Skin of body (tissue), 1 donor: ENCODE measurements at regions not wholly inside any gene's neighbourhood (a gene's known extent, or its start where the extent isn't known, plus 50 kb on each side); places are given as distances from the start of the nearest gene placed in this dataset.

ENCODE experiments used
- DNase-seq: peaks from one replicate; lab custom pipeline; 2025; lab: John Stamatoyannopoulos, UW

DNA sequence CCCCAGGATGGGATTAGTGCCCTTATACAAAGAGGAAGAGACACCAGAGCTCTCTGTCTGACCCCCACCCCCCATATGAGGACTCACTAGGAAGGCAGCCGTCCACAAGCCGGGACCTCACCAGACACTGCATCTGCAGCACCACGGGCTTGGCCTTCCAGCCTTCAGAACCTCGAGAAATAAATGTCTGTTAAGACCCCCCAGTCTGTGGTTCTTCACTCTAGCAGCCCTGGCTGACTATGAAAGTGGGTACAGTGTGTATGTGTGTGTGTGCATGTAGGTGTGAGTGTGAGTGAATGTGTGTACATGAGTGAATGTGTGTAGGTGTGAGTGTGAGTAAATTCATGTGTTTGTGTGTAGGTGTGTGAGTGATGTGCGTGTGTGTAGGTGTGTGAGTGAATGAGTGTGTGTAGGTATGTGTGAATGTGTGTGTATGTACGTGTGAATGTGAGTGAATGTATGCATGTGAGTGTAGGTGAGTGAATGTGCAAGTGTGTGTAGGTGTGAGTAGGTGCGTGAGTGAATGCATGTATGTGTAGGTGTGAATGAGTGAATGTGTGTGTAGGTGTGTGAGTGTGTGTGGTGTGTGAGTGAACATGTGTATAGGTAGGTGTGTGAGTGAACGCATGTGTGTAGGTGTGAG is 201.6 kb upstream of the ZNF536 start:
- DNase-seq = no peak

DNA sequence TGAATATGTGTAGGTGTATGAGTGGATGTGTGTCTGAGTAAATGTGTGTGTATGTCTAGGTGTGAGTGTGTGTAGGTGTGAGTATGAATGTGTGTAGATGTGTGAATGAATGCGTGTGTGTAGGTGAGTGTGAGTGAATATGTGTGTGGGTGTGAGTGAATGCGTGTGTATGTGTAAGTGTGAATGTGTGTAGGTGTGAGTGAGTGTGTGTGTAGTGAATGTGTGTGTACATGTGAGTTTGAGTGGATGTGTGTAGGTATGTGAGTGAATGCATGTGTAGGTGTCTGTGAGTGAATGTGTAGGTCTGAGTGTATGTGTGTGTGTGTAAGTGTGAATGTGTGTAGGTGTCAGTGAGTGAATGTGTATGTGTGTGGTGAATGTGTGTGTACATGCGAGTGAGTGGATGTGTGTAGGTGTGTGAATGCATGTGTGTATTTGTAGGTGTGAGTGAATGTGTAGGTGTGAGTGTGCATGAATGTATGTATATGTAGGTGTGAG is 201.0 kb upstream of the ZNF536 start:
- DNase-seq = no peak

DNA sequence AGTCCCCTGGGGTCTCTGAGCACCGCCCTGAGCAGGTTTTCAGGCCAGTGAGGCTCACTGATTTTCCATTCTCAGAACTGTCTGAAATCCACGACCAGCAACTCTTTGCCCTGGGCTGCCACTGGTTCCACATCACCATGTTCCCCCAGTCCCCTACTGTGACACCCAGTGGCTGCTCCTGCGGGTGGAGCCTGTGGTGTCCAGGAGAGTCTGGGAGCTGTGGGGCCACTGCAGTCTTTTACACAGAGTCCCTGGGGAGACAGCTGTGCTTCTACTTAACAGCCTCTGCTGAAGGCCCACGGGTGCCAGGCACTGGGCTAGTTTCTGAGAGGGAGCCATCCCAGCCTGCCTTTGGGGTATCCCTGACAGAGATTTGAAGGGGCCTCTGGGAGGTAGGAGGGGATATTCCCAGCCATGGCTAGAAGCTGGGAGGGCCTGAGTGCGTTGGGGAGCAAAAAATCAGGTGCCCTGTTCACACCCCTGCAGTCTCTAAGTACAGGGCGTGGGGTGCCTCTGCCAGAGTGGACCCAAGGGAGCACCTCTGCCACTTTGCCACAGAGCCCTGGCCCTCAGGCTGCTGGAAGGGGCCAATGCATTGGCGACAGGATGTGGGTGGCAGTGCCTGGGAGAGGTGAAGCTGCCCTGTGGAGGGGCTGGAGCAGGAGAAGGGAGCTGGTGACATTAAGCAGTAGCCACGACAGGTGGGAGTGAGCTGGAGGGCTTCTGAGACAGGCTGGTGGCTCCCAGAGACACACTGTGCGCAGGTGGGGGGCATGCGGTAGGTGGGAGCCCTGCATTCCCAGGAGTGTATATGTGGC is 200.2 kb upstream of the ZNF536 start:
- no peak for DNase-seq

DNA sequence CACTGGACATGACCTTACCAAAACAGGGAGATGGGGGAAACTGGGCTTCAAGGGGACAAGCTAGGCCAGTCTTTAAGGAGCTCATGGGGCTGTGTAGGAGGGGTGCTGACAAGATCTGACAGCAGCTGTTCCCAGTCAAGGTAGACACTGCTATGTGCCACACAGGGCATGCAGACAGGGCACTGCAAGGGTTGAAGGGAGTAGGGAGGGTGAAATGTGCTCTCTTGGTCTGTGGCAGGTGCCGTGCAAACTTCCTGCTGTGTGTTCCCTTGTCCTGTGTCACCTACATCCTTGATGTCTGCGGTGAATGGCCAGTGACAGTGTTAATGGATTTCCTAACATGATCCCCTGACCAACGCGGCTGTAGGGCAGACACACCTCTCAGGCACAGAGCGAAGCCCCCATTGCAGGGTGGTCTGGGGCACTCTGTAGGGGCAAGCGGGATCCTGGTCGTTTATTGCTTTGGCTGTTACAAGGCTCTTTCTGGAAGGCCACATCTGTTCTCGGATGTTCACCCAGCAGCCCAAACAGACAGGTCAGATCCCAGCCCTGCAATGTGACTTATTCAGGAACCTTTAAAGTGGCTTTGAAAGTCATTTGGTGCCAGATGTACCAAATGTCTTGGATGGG is 199.5 kb upstream of the ZNF536 start:
- DNase-seq = no peak

DNA sequence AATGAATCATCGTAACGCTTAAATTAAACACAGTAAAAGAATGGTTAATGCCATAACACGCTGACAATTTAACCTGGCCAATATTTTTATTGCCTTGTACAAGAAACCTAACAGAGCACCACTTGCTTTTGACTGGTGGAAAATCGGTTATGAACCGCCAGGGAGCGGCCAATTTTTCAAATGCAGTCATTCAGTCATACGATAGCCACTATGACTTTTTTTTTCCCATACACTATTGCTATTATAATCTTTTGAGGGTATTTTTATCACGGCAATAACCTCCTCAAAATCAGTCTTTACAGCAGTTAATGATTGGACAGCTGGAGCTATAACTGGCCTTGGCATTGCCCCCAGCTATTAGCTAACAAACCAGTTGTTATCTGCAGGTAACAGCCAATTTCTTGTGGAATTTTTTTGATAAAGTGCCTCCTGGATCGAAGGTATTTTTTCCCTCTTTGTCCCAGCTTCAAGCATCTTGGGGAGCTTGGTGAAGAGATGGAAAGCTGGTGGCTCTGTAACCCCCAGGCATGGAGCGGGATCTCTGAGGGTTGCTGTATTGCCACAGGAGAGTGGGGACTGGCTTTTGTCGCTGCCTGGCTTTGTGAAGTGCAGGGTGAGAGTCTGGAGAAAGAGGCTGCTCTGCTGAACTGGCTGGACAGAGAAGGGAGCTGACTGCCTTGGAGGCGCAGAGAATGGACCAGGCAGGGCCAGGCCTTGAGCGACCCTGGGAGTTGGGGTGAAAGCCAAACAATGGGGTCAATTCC is 198.4 kb upstream of the ZNF536 start:
- DNase-seq = no peak

DNA sequence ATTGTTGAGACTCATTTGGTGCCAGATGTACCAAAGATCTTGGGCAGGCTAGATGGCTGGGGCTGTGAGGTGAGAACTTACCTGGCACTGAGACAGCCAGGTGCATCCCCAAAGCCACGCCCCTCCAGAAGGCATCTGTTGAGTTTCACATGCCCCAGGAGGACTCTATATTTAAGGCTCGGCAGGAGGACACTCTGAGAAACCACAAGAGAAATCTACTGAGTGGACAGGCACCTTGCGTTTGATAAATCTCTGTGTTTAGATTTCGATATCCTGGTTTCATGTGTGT is 197.9 kb upstream of the ZNF536 start:
- no peak for DNase-seq

DNA sequence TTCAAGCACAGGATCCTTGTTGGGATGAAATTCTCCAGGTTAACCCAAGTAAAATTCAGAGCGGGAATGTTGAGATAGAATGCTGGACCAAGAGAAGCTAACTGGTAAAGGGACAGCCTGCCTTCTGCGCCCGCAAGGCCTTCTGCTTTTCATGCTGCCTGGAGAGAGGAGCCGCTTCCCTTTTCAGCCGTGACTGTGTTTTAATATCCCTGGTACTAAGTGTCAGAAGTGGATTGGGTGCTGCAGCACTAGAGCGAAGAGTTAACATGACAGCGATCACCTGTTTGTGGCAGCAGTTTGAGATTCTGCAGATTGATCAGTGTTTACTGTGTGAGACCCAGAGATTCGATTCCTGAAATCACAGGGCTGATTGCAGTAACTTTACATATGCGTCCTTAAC is 197.4 kb upstream of the ZNF536 start:
- DNase-seq = no peak

DNA sequence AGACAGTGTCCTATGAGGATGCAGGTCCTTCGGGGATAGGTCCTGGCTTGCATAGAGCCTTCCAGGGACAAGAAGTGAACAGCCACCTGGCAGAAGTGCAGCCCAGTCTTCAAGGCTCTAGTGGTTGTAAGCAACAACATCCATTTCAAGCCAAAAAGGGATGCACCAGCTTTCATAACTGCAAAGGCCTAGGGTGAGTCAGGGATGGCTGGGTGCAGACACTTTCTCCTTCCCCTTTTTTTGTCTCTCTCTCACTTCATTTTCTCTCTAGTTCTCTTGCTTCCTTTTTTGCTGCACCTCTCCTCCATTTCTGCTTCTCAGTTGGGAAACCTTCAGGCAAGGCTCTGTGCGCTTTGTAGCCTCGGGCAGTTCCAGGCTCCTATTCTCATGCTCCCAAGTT is 196.2 kb upstream of the ZNF536 start:
- no peak for DNase-seq

DNA sequence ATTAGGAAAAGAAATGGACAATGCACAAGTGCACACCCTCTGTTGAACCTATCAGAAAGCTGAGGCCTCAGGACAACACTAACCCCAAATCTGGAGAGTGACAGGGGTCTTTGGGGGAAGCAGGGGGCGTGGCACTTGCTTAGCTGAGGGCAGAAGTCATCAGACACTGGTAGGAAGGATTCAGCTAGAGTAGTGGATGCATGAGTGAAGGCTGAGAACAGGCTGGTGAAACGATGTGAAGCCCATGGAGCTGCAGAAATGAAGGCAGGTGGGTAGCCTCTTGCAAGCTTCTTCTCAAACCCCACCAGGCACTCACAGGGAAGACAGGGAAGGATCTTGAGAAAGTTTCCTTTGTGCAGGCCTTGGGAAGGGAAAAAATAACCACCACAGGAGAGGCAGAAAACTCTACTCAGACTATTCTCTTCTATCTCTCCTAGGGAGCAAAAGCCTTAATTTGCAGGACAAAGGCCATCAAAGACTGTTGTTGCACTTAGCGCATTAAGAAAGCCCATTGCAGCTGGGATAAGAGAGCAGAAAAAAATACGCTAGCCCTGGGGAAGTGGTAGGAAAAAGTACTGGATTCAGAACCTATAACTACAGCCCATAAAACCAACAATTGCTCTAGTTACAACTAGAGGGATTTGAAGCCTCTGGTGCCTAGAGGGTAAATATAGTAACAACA is 193.3 kb upstream of the ZNF536 start:
- no peak for DNase-seq

DNA sequence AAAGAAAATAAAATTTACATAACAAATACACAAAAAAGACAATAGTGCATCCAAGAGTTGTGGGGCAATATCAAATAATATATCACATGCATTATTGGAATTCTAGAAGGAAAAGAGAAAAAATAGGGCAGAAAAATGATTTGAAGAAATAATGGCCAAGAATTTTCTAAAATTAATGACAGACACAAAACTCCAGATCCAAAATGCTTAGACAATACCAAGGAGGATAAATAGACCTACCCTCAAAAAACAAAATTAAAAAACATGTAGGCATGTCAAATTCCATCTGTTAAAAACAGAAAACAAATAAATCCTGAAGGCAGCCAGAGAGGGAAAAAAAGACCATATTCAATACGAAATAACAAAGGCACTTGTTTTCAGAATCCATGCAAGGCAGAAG is 191.5 kb upstream of the ZNF536 start:
- DNase-seq = no peak

DNA sequence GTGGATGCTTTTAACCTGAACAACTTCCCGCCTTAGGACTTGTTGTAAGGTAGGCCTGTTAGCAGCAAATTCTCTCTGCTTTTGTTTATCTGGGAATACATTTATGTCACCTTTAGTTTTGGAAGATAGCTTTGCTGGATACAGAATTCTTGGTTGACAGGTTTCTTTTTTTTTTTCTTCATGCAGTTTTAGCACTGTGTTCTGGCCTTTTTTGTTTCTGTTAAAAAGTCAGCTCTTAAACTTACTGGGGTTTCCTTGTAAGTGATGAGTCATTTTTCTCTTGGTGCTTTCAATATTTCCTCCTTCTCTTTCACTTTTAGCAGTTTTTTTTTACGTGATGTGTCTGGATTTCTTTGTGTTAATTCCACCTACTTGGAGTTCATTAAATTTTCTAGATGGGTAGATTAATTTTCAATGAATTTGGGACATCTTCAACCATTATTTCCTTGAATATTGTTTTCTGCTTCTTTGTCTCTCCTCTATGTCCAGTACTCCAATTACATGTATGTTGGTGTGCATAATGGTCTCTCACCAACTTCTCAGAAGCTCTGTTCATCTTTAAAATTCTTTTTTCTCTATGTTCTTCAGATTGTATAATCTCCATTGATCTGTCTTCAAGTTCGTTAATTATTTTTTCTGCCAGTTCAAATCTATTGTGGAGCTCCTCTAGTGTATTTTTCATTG is 188.2 kb upstream of the ZNF536 start:
- no peak for DNase-seq

DNA sequence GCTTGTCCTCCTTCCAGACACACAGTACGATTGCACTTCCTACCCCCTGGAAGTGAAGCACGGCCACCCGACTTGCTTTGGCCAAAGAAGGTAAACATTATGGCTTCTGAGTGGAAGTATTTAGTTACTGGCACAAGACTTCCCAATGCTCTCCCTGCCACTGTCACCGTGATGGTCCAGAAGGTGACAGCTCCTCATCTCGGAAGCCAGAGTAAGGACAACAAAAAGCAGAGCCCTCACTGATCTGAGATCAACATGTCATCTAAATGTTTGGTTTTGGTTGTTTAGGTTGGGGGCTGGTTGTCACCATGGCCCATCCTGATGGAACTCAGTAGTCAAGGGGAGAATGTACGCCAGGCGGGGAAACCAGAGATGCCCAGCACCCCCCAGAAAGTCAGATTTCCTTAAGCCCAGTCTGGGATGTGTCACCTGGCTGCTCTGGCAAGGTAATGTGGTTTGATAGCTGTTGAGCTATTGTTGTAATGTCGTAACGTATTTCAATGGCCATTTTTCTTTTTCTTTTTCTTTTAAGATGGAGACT is 170.1 kb upstream of the ZNF536 start:
- DNase-seq = no peak

DNA sequence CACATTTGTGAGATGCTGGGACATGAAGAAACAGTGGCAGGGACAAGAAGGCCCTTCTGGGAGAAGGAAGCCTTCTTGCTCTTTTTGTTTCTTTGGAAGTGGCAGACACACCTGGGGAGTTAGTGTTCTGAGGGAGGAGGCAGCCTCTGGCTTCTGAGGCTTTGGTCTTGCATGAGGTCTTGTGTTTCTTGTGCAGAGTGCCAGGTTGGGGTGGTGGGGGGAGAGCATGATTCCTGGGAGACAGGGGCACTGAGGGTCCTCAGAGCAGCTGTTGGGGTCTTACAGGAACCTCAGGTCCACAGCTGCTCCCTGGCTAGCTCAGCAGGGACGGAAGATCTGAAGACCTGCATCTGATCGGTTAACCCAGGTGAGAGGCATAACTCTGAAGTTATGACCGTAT is 167.5 kb upstream of the ZNF536 start:
- no peak for DNase-seq

DNA sequence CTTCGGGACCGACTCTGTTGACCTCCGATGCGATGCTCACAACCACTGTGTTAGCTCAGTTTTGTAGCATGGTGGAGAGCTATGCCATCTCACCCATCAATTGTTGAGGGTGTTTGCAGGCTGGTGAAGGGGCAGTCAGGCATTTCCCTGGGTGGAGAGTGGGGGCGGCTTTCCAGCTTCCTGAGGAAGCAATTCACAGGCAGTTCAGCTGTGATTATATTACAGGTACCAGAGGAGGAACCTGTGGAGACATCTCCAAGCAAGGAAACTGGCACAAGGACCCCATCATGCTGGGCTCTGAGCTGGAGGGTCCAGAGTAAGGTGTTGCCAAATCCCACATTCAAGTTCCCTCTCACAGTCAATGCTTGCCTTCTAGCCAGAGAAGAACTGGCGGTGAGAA is 166.0 kb upstream of the ZNF536 start:
- no peak for DNase-seq

DNA sequence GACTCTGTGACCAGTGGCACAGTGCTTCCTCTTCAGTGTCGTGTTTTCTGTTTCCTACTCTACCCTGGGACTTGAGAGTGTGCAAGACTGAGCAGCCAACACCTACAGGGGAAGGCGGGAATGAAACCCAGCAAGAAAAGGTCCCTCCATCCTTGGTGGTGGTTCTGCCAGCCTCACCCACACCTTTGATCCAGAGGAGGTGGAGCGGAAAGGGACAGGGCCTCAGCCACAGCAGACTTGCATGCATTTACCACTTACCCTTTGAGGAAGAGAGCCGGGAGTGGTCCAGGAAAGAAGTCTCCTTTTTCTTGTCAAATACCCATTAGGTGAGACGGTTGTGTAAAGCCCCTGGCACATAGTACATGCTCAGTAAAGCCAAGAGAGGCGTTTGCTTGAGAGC is 164.8 kb upstream of the ZNF536 start:
- no peak for DNase-seq

DNA sequence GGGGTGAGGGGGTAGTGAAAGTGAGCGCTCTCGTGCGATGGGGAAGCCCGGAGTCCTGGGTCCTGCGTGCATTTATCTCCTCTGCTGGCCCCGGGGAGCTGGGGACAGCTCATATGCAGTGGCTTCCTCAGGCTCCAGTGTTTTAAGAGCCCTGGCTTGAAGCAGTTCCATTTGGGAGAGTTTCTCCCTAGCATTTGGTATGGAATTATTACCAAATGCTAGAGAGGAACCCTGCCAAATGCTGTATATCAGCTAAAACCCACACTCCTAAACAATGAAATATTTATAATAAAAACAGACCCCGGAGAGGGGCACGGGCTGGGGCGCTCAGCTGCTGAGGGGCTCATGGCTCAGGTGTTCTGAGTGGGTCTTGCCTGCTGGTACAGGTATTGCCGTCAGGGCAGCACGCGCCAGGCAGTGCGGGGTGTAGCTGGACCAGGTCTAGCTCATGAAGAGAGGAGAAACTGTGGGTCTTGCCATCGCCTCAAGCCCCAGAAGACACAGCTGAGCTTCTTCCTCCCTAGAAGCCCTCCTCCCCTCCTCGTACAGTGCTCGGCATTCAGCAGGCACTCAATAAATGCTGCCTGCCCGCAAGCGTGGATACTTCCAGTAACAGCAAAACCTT is 163.6 kb upstream of the ZNF536 start:
- peak; percentile 50 for DNase-seq

DNA sequence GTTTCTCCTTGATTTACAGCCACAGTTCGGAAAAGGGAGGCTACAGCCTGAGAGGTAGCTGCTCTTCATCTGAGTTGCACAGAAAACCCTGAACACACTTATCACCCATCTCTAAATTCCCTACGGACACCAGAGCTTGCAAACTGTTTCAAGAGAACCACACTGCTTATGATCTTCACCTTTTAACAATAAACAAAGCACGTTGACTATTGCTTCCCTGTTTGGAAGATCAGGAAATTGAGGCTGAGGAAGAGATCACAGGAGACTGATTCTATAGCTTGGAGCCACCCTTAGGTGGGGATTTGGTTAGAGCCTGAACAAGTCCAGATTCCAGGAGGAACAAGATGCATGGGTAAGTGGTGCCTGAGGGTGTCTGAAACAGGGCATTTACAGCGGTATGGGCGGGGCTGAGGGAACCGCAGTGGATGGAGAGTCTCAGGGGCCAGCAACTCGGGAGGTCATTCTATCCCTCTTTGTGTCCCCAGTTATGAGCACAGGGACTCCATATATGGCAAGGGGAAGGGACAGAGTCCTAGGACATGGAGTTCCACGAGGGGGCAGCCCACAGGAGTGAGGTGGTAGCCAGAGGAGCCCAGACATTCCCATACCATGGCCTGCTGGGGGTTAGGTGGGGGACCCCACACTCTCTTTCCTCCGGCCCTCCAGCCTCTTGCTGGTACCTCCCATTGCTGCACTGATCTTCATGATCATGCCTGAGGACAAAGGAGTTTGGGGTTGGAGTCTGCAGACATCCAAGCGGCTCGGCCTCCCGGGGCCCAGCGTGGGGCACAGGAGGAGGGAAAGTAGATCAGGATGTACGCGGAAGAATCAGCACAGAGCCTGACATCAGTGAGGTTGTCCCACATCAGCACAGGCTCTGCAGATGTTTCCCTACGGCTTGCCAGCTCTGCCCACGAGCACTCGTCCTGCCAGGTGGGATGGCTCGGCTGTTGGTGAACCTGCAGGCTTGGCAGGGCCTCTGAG is 162.3 kb upstream of the ZNF536 start:
- DNase-seq = no peak

DNA sequence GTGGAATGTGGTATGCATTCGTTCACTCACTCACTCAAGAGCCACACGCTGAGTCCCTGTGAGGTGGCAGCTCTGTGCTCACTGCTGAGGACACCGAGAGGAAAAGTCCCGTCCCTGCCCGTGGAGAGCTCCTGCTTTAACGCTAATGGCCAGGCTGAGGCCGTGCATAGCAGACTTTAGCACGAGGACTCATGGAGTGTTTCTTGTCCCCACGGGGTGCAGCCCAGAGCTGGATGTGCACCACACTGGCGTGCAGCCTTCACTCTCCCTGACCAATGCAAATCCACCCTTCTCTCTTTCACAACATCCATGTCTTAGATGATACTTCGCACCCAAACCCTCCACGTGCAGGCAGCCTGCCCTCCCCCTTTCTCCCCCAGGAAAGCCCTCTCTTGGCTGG is 159.6 kb upstream of the ZNF536 start:
- DNase-seq = no peak

DNA sequence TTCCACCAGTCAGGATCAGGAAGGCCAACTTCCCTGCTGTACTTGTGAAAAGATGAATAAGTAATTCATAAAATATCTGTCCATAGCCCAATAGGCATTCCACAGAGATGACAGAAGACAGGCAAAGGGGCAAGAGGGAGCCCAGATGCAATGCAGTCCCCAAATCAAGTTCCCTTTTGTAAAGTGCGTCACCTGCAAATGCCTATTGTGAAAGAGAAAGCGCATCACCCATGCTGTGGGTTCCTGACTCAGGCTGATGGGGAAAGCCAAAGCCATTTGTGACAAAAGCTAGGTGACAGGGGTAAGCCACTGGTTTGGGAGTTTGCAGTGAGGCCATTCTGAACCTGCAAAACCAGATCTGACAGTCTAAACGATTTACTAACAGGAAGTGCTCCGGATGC is 157.5 kb upstream of the ZNF536 start:
- no peak for DNase-seq
